ENCODE measurements at regions not wholly inside any gene's neighbourhood (a gene's known extent, or its start where the extent isn't known, plus 50 kb on each side); places are given as distances from the start of the nearest gene placed in this dataset.

GRCh38 chr3:40850861-40851260 lies 326.1 kb downstream of the ZNF621 start:
- FAIRE-seq, result no peak
- Histone ChIP-seq H4K20me1 (ENCODE audit: control insufficient read depth, extremely low read depth, insufficient read depth, low read length) (no peaks in the 10 kb centered on the region), H3K9ac (ENCODE audit: control insufficient read depth, extremely low read depth, insufficient read depth, low read length) (no peak overlapping the region), H3K4me2 (ENCODE audit: control insufficient read depth, extremely low read depth, insufficient read depth, low read depth, low read length) (no peak overlapping the region), H2AFZ (ENCODE audit: control insufficient read depth, low read length) (no peak overlapping the region), H3K79me2 (ENCODE audit: control insufficient read depth, insufficient read depth, low read length) (no peaks in the 10 kb centered on the region), H3K9me3 (ENCODE audit: control insufficient read depth, low read depth, low read length) (no peaks in the 10 kb centered on the region), H3K27ac (ENCODE audit: control insufficient read depth, insufficient read depth, low read length) (no peak overlapping the region), H3K4me3 (ENCODE audit: control insufficient read depth in 2 of 3, extremely low read depth in 1 of 3, insufficient read depth in 2 of 3, low read depth in 1 of 3, low read length in 3 of 3) (no peak overlapping the region), H3K27me3 (ENCODE audit: control insufficient read depth, extremely low read depth, insufficient read depth, low read length) (no peaks in the 10 kb centered on the region), H3K36me3 (ENCODE audit: control insufficient read depth in 2 of 2, extremely low read depth in 1 of 2, insufficient read depth in 2 of 2, low read length in 2 of 2) (no peaks in the 10 kb centered on the region), H3K9me1 (ENCODE audit: control insufficient read depth, extremely low read depth, insufficient read depth, low read length) (no peaks in the 10 kb centered on the region), H3K4me1 (ENCODE audit: control insufficient read depth, extremely low read depth, insufficient read depth, low read length) (no peaks in the 10 kb centered on the region)
- dilution Hi-C loops (cut with MboI; ENCODE audit: extremely low pct_ligation_motif_present, low sequenced_read_pairs), result no loop called here
- TF ChIP-seq CTCF (optimal IDR thresholded peaks at IDR 0.05 in 1 of 3, IDR thresholded peaks at IDR 0.05 in 1 of 3, conservative IDR thresholded peaks at IDR 0.05 in 1 of 3; ENCODE audit: extremely low read depth in 1 of 3, insufficient read depth in 2 of 3, low read length in 3 of 3), result no peak
- no peak for TF ChIP-seq EZH2 (IDR thresholded peaks at IDR 0.05; ENCODE audit: low read length)
- no peak for DNase-seq (ENCODE audit: low read depth, low spot score)

- no peak for TF ChIP-seq CTCF (optimal IDR thresholded peaks at IDR 0.05 in 1 of 3, IDR thresholded peaks at IDR 0.05 in 1 of 3, conservative IDR thresholded peaks at IDR 0.05 in 1 of 3; ENCODE audit: extremely low read depth in 1 of 3, insufficient read depth in 2 of 3, low read length in 3 of 3)
- Histone ChIP-seq H3K4me2 (ENCODE audit: control insufficient read depth, extremely low read depth, insufficient read depth, low read depth, low read length) (no peak overlapping the region), H3K9me1 (ENCODE audit: control insufficient read depth, extremely low read depth, insufficient read depth, low read length) (no peaks in the 10 kb centered on the region), H3K36me3 (ENCODE audit: control insufficient read depth in 2 of 2, extremely low read depth in 1 of 2, insufficient read depth in 2 of 2, low read length in 2 of 2) (no peaks in the 10 kb centered on the region), H3K27me3 (ENCODE audit: control insufficient read depth, extremely low read depth, insufficient read depth, low read length) (no peaks in the 10 kb centered on the region), H3K79me2 (ENCODE audit: control insufficient read depth, insufficient read depth, low read length) (no peaks in the 10 kb centered on the region), H2AFZ (ENCODE audit: control insufficient read depth, low read length) (no peak overlapping the region), H3K9me3 (ENCODE audit: control insufficient read depth, low read depth, low read length) (no peaks in the 10 kb centered on the region), H3K27ac (ENCODE audit: control insufficient read depth, insufficient read depth, low read length) (no peak overlapping the region), H3K4me1 (ENCODE audit: control insufficient read depth, extremely low read depth, insufficient read depth, low read length) (no peaks in the 10 kb centered on the region), H3K9ac (ENCODE audit: control insufficient read depth, extremely low read depth, insufficient read depth, low read length) (no peak overlapping the region), H3K4me3 (ENCODE audit: control insufficient read depth in 2 of 3, extremely low read depth in 1 of 3, insufficient read depth in 2 of 3, low read depth in 1 of 3, low read length in 3 of 3) (no peak overlapping the region), H4K20me1 (ENCODE audit: control insufficient read depth, extremely low read depth, insufficient read depth, low read length) (no peaks in the 10 kb centered on the region)
- no peak for FAIRE-seq
- dilution Hi-C loops (cut with MboI; ENCODE audit: extremely low pct_ligation_motif_present, low sequenced_read_pairs), result no loop called here
- DNase-seq (ENCODE audit: low read depth, low spot score), result no peak
Observed at GRCh38 chr3:40851836-40852235, 327.1 kb downstream of the ZNF621 start.

Data from keratinocyte (primary cell).